GM12801 (cell line): ENCODE measurements at regions not wholly inside any gene's neighbourhood (a gene's known extent, or its start where the extent isn't known, plus 50 kb on each side); places are given as distances from the start of the nearest gene placed in this dataset.

Experiments used
- CTCF ChIP-seq: IDR thresholded peaks from one replicate; pipeline ENCODE4 v1.5.1; 2011; ENCODE audit warnings: control low read depth; ENCODE audit not compliant: insufficient read length; ENCODE audit errors: extremely low read depth

GRCh38 chr17:74002241-74002640 lies 201.2 kb upstream of the RPL38 start:
- no peak for TF ChIP-seq CTCF

- TF ChIP-seq CTCF, result no peak
Observed at GRCh38 chr17:74004056-74004455, 199.4 kb upstream of the RPL38 start.

- TF ChIP-seq CTCF, result no peak
Observed at GRCh38 chr17:74005790-74006189, 197.7 kb upstream of the RPL38 start.

- no peak for TF ChIP-seq CTCF
Observed at GRCh38 chr17:74006371-74006770, 197.1 kb upstream of the RPL38 start.

- no peak for TF ChIP-seq CTCF
Observed at GRCh38 chr17:74008196-74008595, 195.3 kb upstream of the RPL38 start.

- no peak for TF ChIP-seq CTCF
Observed at GRCh38 chr17:74009056-74009625, 194.3 kb upstream of the RPL38 start.

- no peak for TF ChIP-seq CTCF
Observed at GRCh38 chr17:74010903-74011302, 192.6 kb upstream of the RPL38 start.
